Brain microvascular endothelial cell (primary cell): ENCODE measurements at regions not wholly inside any gene's neighbourhood (a gene's known extent, or its start where the extent isn't known, plus 50 kb on each side); places are given as distances from the start of the nearest gene placed in this dataset.

Experiments
- DNase-seq: peaks from one replicate; pipeline ENCODE4 v3.0.0-alpha.2; 2020
- H3K27ac ChIP-seq: fragments of 250-450 bp; sonication (Bioruptor Pico); 2 replicates; pipeline ENCODE4 v1.5.1; 2020; ENCODE audit warnings: mild to moderate bottlenecking, moderate library complexity
- H3K27me3 ChIP-seq: fragments of 250-450 bp; sonication (Bioruptor Pico); replicated peaks from 2 replicates; pipeline ENCODE4 v1.5.1; 2020; ENCODE audit warnings: mild to moderate bottlenecking
- H3K36me3 ChIP-seq: fragments of 250-450 bp; sonication (Bioruptor Pico); replicated peaks from 2 replicates; pipeline ENCODE4 v1.5.1; 2020; ENCODE audit warnings: mild to moderate bottlenecking
- H3K4me3 ChIP-seq: 2 replicates; pipeline ENCODE4 v1.5.1; 2011; ENCODE audit warnings: low read depth, mild to moderate bottlenecking, control low read depth, low read length, moderate library complexity
- CTCF ChIP-seq: IDR thresholded peaks from 2 replicates; pipeline ENCODE4 v1.5.1; 2011; ENCODE audit warnings: low read depth, mild to moderate bottlenecking, moderate library complexity, low read length, control low read depth, inconsistent platforms; ENCODE audit errors: missing control alignments
- in situ Hi-C: cut with HindIII; loops from 2 replicates; pipeline ENCODE4 v1.10.0; 2017; ENCODE audit warnings: low sequenced_read_pairs, low pct_ligation_motif_present

GRCh38 chr2:64219149-64219548 lies 74.9 kb upstream of the PELI1 start:
- no peak for DNase-seq
- Histone ChIP-seq H3K27me3 (peaks cover 2% of the 10 kb centered on the region), H3K36me3 (no peaks in the 10 kb centered on the region), H3K27ac (no peak overlapping the region), H3K4me3 (no peak overlapping the region)
- TF ChIP-seq CTCF = no peak
- in situ Hi-C loops = loop anchor here (25.0 kb wide), 1 partner anchor 157 kb away; no protein-coding TSS in a partner anchor

- Histone ChIP-seq H3K27me3 (peaks cover 2% of the 10 kb centered on the region), H3K36me3 (no peaks in the 10 kb centered on the region), H3K4me3 (no peak overlapping the region), H3K27ac (no peak overlapping the region)
- DNase-seq = no peak
- in situ Hi-C loops = loop anchor here (25.0 kb wide), 1 partner anchor 158 kb away; no protein-coding TSS in a partner anchor
- no peak for TF ChIP-seq CTCF
Measured at GRCh38 chr2:64220265-64220664, 76.0 kb upstream of the PELI1 start.

- DNase-seq = no peak
- H3K27ac ChIP-seq = no peak overlapping the region
- H3K36me3 ChIP-seq = no peaks in the 10 kb centered on the region
- TF ChIP-seq CTCF = no peak
- peaks cover 2% of the 10 kb centered on the region for H3K27me3 ChIP-seq
- in situ Hi-C loops = loop anchor here (25.0 kb wide), 1 partner anchor 159 kb away; no protein-coding TSS in a partner anchor
- H3K4me3 ChIP-seq = no peak overlapping the region
Measured at GRCh38 chr2:64220894-64221617, 76.8 kb upstream of the PELI1 start.

GRCh38 chr2:64221935-64222334 lies 77.7 kb upstream of the PELI1 start:
- no peak for TF ChIP-seq CTCF
- in situ Hi-C loops = loop anchor here (25.0 kb wide), 1 partner anchor 160 kb away; no protein-coding TSS in a partner anchor

GRCh38 chr2:64222351-64222750 lies 78.1 kb upstream of the PELI1 start:
- Histone ChIP-seq H3K27ac (no peak overlapping the region), H3K4me3 (no peak overlapping the region)

More at GRCh38 chr2:64221935-64222334, 77.7 kb upstream of the PELI1 start:
- H3K27ac ChIP-seq = no peak overlapping the region
- no peaks in the 10 kb centered on the region for H3K36me3 ChIP-seq
- DNase-seq = no peak
- H3K4me3 ChIP-seq = no peak overlapping the region
- peaks cover 2% of the 10 kb centered on the region for H3K27me3 ChIP-seq

More at GRCh38 chr2:64222351-64222750, 78.1 kb upstream of the PELI1 start:
- TF ChIP-seq CTCF = no peak
- peaks cover 2% of the 10 kb centered on the region for H3K27me3 ChIP-seq
- no peaks in the 10 kb centered on the region for H3K36me3 ChIP-seq
- DNase-seq = peak; percentile 50
- in situ Hi-C loops = loop anchor here (25.0 kb wide), 1 partner anchor 160 kb away; no protein-coding TSS in a partner anchor
